Stimulated activated CD4-positive, alpha-beta T cell treated with anti-CD3 and anti-CD28 coated beads, Interleukin-12 subunit alpha, Interleukin-12 subunit beta, amount 100 ng/mL, for 24 hours (primary cell): ENCODE measurements at regions not wholly inside any gene's neighbourhood (a gene's known extent, or its start where the extent isn't known, plus 50 kb on each side); places are given as distances from the start of the nearest gene placed in this dataset.

ENCODE experiments used
- DNase-seq, 2 experiments: peaks; one replicate each; pipeline ENCODE4 v3.0.0-alpha.2; 2020; ENCODE audit warnings: low read depth in 2 of 2

DNA sequence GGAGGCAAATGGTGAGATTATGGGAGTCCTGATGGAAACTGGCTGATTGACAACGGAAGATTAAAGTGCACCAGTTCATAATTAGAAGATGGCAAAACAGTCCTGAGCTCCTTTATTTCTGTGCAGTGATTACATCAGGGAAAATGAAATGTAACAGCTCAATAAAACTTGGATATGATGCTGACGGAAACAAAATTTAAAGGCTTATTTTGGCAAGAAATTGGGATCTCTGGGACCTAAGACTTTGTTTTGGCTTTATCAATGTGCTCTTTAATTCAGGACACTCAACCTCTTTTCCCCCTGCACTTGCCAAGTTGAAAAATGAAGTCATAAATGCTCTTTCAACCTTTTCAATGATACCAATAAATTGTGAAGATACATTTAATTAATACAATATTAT, 226.8 kb downstream of the C6orf118 start:
- DNase-seq = no peak

- DNase-seq = no peak
Measured at GRCh38 chr6:165081944-165082532, 227.4 kb downstream of the C6orf118 start.

- DNase-seq = no peak
Measured at GRCh38 chr6:165077876-165078275, 231.5 kb downstream of the C6orf118 start.

DNA sequence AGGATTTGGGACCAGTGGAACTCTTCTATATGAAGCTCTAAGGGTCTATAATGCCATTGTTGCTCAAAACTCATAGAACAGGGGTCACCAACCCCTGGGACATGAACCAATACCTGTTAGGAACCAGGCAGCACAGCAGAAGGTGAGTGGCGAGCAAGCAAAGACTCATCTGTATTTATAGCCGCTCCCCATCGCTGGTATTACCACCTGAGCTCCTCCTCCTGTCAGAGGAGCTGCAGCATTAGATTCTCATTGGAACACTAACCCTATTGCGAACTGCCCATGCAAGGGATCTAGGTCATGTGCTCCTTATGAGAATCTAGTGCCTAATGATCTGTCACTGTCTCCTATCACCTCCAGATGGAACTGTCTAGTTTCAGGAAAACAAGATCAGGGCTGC, 237.5 kb downstream of the C6orf118 start:
- DNase-seq = no peak

GRCh38 chr6:165060720-165061119, 248.7 kb downstream of the C6orf118 start:
- no peak for DNase-seq

- DNase-seq = no peak
Measured at GRCh38 chr6:165059032-165059431, 250.4 kb downstream of the C6orf118 start.

DNA sequence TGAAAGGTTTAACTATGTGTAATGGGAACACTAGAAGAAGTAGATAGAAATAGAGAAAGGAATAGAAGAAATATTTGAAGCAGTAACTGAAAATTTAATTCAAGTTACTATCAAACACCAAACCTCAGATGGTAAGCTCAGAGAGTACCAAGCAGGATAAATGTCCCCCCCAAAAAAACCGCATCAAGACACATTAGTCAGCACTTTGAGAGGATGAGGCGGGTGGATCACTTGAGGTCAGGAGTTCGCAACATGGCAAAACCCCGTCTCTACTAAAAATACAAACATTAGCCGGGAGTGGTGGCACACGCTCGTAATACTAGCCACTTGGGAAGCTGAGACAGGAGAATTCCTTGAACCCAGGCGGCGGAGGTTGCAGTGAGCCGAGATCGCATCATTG, 253.1 kb downstream of the C6orf118 start:
- DNase-seq = no peak

DNA sequence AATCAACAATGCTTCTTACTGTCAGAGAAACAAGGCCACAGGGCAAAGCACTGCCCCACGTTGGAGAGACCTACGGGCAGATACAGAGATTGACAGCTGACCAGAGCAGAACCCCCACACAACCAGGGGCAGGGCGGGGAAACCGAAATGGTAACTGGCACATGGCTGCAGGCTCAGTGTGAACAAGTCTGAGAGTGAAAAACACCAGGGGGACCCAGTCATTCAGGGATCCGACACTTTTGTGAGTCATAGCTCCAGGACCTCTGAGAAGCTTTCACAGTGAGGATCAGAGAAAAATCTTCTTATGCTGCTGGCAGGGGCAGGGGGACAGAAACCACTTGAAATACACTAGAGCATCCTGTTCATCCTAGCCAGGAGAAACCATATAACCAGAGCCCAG, 254.2 kb downstream of the C6orf118 start:
- no peak for DNase-seq

DNA sequence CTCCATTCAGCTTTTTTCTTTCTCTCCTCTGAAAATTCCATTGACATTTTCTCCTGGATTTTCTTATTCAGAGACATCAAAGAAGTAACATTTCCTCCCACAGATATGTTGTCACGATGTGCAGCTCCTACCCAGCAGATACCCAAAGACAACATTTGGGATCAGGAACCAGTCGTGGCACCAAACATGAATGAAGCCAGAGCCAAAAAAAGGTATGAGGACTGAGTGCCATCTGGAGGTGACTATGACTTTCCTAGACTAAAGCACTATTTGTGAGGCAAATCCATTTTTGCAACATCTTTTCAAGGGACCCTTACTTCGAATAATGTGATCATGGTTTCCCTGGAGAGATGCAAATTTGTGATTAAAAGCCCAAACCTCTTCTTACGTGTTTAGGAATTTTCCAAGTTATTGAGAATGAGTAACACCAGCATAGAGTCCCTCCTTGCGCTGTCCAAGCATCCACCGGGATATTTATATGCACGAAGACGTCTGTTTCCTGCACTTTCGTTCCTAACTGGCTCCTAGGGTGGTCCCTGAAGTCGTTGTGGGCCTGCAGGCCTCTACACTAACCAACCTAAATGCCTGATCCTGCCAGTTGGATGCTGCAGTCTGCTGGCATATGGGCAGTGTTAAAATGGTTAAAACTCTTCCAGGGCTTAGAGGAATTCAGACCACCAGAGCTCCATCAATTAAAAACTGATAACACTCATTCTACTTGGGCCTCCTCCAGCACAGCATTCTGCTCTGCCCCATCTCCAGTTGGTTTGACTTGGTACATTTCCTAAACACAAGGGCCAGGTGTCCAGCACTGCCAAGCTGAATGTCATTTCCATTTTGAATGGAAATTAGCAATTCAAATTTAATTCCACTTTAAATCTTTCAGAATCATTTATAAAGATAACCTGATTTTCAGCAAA, 256.6 kb downstream of the C6orf118 start:
- no peak for DNase-seq

- peak in 1 of 2 experiments; percentile 15 for DNase-seq
Measured at GRCh38 chr6:165049362-165049761, 260.0 kb downstream of the C6orf118 start.

- no peak for DNase-seq
Measured at GRCh38 chr6:165047952-165048351, 261.5 kb downstream of the C6orf118 start.

DNA sequence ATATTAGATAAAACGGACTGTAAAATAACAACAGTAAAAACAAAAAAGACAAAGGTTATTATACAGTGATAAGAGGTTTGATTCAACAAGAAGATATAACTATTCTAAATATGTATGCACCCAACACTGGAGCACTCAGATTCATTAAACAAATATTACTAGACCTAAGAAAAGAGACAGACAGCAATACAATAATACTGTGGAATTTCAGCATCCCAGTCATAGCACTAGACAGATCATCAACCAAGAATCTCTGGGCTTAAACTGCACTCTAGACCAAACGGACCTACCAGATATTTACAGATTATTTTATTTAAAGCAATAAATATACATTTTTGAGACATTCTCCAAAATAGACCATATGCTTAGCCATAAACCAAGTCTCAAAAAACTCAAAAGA, 263.8 kb downstream of the C6orf118 start:
- DNase-seq = no peak

DNA sequence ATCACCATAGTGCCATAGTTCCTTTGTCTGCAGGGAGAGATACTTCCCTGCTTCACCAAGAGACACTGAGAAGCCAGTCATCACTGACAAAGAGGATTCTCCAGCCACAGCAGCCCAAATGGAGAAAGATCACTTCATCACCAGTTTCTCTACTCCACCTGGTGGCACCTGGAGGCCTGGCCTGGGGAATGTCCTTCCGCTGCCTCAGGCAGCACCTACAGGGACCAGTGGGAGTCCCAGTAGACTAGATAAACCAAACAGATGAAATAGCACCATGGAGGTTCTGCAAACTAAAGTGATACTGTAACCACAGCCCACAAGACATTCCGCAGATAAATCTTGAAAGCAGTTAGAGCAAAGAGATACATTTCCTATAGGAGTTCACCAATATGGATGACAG, 266.5 kb downstream of the C6orf118 start:
- no peak for DNase-seq

DNA sequence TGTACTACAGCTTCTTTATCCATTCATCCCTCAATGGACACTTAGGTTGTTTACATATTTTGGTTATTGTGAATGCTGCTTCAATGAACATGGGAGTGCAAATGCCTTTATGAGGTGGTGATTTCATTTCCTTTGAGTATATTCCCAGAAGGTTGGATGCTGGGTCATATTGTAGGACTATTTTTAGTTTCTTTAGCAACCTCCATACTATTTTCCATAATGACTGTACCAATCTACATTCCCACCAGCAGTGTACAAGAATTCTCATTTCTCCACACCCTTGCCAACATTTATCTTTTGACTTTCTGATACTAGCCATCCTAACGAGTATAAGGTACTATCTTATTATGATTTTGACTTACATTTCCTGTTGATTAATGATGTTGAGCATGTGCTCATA, 269.0 kb downstream of the C6orf118 start:
- DNase-seq = no peak

GRCh38 chr6:165034271-165034741, 275.1 kb downstream of the C6orf118 start:
- no peak for DNase-seq

DNA sequence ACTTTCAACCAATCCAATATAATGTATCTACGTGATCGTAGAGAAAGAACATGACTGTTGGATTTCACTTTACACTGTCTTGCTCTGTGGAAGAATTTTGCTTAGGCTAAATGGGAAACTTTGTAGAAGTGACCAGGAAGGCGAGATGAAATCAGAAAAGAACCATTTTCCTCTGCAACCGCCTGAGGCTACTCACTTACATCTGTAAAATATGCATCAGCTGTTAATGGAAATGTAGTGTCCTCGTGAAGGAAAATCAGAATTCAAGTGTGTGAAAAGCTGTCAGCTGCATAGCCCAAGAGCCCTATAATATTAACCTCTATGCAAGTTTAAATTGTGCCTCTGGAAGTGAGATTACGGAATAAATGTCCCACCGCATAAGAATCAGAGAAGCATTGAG, 277.9 kb downstream of the C6orf118 start:
- DNase-seq = no peak

DNA sequence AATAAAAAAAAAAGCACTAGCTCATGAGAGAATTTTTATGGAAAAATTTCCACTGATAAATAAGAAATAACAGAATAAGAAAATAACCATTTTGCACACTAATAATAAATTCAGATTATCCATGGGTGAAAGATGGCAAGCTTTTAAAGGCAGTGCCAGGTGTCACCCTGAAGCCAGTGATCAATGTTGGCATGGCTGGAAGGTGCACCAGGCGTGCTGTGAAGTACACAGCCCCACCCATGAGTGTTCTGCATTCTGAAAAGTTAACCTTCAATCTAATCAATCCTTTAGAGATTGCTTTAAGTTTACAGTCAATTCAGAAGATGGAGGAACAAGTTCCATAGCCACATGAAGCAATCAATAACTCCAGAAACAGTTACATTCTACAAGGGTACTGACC, 284.4 kb downstream of the C6orf118 start:
- DNase-seq = no peak

DNA sequence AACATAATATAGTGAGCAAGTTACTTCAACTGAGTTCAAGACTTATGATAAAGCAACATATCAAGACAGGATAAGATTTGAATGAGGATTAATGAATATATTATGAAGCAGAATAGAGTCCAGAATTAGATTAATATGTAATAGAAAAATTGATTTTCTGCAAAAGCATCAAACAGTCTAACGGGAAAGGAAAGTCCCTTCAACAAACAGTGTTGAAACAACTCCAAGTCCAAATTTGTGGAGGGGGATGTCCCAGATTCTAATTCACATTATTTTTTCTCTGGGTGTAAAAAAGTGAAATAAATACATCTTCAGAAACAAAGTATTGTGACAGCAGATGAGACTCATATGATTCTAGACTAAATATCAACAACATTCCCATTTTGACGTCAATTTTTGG, 289.7 kb downstream of the C6orf118 start:
- no peak for DNase-seq

GRCh38 chr6:165015676-165016075, 293.7 kb downstream of the C6orf118 start:
- no peak for DNase-seq

- DNase-seq = no peak
Measured at GRCh38 chr6:165013701-165014100, 295.7 kb downstream of the C6orf118 start.

- DNase-seq = no peak
Measured at GRCh38 chr6:165012183-165012582, 297.2 kb downstream of the C6orf118 start.

DNA sequence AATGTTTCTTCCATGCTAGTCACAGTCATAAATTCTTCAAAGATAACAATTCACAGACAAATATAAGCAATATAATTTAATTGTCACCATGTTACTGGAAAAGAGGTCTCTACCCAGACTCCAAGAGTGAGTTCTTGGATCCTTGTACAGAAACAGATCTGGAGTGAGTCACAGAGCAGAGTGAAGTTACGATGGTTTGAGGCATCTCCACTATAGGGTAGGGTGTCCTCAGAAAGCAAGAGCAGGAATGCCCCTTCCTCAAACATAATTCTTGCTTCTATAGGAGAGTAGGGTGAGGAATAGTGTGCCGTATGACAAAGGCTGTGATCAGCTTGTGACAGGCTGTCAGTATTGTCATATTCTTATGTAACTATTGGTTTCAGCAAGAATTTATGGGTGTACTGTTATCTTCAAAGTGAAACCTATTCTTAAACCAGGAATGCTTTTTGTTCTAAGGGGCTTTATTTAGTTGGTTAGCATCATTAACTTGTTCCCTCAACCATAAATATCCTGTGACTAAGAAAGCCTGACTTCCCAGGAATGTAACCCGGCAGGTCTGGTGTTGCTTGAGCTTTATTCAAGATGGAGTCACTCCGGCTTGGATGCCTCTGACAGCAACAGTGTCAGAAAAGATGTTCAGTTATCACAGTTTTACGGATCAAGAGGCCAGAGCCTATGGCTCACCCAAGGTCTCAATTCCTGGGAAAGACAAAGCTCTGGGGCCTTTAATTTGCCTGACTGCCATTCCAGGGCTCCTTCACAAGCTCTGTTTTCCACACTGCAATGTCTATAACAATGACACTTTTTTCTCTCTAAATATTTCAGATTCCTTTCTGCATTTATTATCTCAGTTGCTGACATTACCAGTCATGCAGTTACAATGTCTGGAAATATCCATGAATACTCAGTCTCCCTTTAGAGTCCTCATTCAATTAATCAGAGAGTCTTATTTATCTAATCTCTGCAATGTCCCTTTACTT, 298.6 kb downstream of the C6orf118 start:
- no peak for DNase-seq
